ENCODE measurements at regions not wholly inside any gene's neighbourhood (a gene's known extent, or its start where the extent isn't known, plus 50 kb on each side); places are given as distances from the start of the nearest gene placed in this dataset.

- Histone ChIP-seq H3K4me1 (ENCODE audit: control insufficient read depth in 2 of 3, insufficient read depth in 2 of 3, low read depth in 1 of 3, low read length in 3 of 3) (no peaks in the 10 kb centered on the region), H3K36me3 (ENCODE audit: control insufficient read depth in 2 of 3, insufficient read depth in 3 of 3, low read length in 3 of 3) (no peaks in the 10 kb centered on the region), H3K9me3 (ENCODE audit: control insufficient read depth in 2 of 3, insufficient read depth in 1 of 3, low read length in 3 of 3) (no peaks in the 10 kb centered on the region), H3K9ac (ENCODE audit: low read length in 3 of 3) (no peak overlapping the region), H3K27me3 (ENCODE audit: control insufficient read depth, insufficient read depth, low read length) (no peaks in the 10 kb centered on the region), H3K27ac (ENCODE audit: low read depth in 2 of 2, low read length in 2 of 2) (no peak overlapping the region), H3K4me3 (ENCODE audit: low read length in 3 of 3) (no peak overlapping the region)
- DNase-seq (no peak), FAIRE-seq (no peak)
- intact Hi-C loops (cut with DNase I): no loop called here
- TF ChIP-seq, protein P1, sequence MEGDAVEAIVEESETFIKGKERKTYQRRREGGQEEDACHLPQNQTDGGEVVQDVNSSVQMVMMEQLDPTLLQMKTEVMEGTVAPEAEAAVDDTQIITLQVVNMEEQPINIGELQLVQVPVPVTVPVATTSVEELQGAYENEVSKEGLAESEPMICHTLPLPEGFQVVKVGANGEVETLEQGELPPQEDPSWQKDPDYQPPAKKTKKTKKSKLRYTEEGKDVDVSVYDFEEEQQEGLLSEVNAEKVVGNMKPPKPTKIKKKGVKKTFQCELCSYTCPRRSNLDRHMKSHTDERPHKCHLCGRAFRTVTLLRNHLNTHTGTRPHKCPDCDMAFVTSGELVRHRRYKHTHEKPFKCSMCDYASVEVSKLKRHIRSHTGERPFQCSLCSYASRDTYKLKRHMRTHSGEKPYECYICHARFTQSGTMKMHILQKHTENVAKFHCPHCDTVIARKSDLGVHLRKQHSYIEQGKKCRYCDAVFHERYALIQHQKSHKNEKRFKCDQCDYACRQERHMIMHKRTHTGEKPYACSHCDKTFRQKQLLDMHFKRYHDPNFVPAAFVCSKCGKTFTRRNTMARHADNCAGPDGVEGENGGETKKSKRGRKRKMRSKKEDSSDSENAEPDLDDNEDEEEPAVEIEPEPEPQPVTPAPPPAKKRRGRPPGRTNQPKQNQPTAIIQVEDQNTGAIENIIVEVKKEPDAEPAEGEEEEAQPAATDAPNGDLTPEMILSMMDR (IDR thresholded peaks at IDR 0.05; ENCODE audit: borderline replicate concordance, extremely low read depth, insufficient read depth): no peak
These were observed 53.2 kb upstream of the CYRIA start for GRCh38 chr2:16718576-16719484.

GRCh38 chr2:16717477-16717876 is 51.8 kb upstream of the CYRIA start:
- Histone ChIP-seq H3K4me3 (ENCODE audit: low read length in 3 of 3) (no peak overlapping the region), H3K27me3 (ENCODE audit: control insufficient read depth, insufficient read depth, low read length) (no peaks in the 10 kb centered on the region), H3K9me3 (ENCODE audit: control insufficient read depth in 2 of 3, insufficient read depth in 1 of 3, low read length in 3 of 3) (no peaks in the 10 kb centered on the region), H3K9ac (ENCODE audit: low read length in 3 of 3) (no peak overlapping the region), H3K27ac (ENCODE audit: low read depth in 2 of 2, low read length in 2 of 2) (no peak overlapping the region), H3K4me1 (ENCODE audit: control insufficient read depth in 2 of 3, insufficient read depth in 2 of 3, low read depth in 1 of 3, low read length in 3 of 3) (no peaks in the 10 kb centered on the region), H3K36me3 (ENCODE audit: control insufficient read depth in 2 of 3, insufficient read depth in 3 of 3, low read length in 3 of 3) (no peaks in the 10 kb centered on the region)
- TF ChIP-seq, protein P1 (IDR thresholded peaks at IDR 0.05; ENCODE audit: borderline replicate concordance, extremely low read depth, insufficient read depth): no peak
- DNase-seq (no peak), FAIRE-seq (no peak)
- intact Hi-C loops (cut with DNase I): no loop called here

GRCh38 chr2:16716944-16717343 is 51.3 kb upstream of the CYRIA start:
- H3K27ac ChIP-seq (ENCODE audit: low read depth in 2 of 2, low read length in 2 of 2): no peak overlapping the region
- FAIRE-seq (no peak), DNase-seq (no peak)
- no peak overlapping the region for H3K9ac ChIP-seq (ENCODE audit: low read length in 3 of 3)
- no peaks in the 10 kb centered on the region for H3K9me3 ChIP-seq (ENCODE audit: control insufficient read depth in 2 of 3, insufficient read depth in 1 of 3, low read length in 3 of 3)
- intact Hi-C loops (cut with DNase I): no loop called here
- H3K4me1 ChIP-seq (ENCODE audit: control insufficient read depth in 2 of 3, insufficient read depth in 2 of 3, low read depth in 1 of 3, low read length in 3 of 3): no peaks in the 10 kb centered on the region
- H3K27me3 ChIP-seq (ENCODE audit: control insufficient read depth, insufficient read depth, low read length): no peaks in the 10 kb centered on the region
- no peak overlapping the region for H3K4me3 ChIP-seq (ENCODE audit: low read length in 3 of 3)
- TF ChIP-seq, protein P1 (IDR thresholded peaks at IDR 0.05; ENCODE audit: borderline replicate concordance, extremely low read depth, insufficient read depth): no peak
- H3K36me3 ChIP-seq (ENCODE audit: control insufficient read depth in 2 of 3, insufficient read depth in 3 of 3, low read length in 3 of 3): no peaks in the 10 kb centered on the region
